Omental fat pad (tissue), 3 donors: ENCODE measurements at regions not wholly inside any gene's neighbourhood (a gene's known extent, or its start where the extent isn't known, plus 50 kb on each side); places are given as distances from the start of the nearest gene placed in this dataset.

Source experiments
- ATAC-seq: fragments of 150-250 bp; one replicate; pipeline ENCODE4 v1.9.1; 2016; ENCODE audit warnings: mild to moderate bottlenecking, moderate library complexity; ENCODE audit not compliant: low FRiP score
- DNase-seq: peaks from one replicate; pipeline ENCODE4 v3.0.0-alpha.2; 2019; ENCODE audit warnings: low spot score
- CTCF ChIP-seq, 3 donors: fragments of 450-650 bp; IDR thresholded peaks; one replicate each; pipeline ENCODE4 v1.5.1; 2016 to 2017; ENCODE audit warnings: antibody characterized with exemption in 3 of 3, mild to moderate bottlenecking in 3 of 3, moderate library complexity in 2 of 3

GRCh38 chr3:159855599-159856346 is 132.9 kb upstream of the IL12A start:
- no peak for DNase-seq
- ATAC-seq = no peak
- TF ChIP-seq CTCF (IDR thresholded peaks at IDR 0.05) = no peak

- ATAC-seq (no peak), DNase-seq (no peak)
- no peak for TF ChIP-seq CTCF (IDR thresholded peaks at IDR 0.05)
Observed at GRCh38 chr3:159856590-159857104, 132.0 kb upstream of the IL12A start.

GRCh38 chr3:159857840-159858239 is 130.8 kb upstream of the IL12A start:
- ATAC-seq (no peak), DNase-seq (no peak)
- TF ChIP-seq CTCF (IDR thresholded peaks at IDR 0.05) = no peak

GRCh38 chr3:159858650-159859049 is 130.0 kb upstream of the IL12A start:
- DNase-seq (no peak), ATAC-seq (no peak)
- no peak for TF ChIP-seq CTCF (IDR thresholded peaks at IDR 0.05)

GRCh38 chr3:159859424-159859823 is 129.2 kb upstream of the IL12A start:
- no peak for DNase-seq
- no peak for TF ChIP-seq CTCF (IDR thresholded peaks at IDR 0.05)
- ATAC-seq = no peak

GRCh38 chr3:159859836-159860235 is 128.8 kb upstream of the IL12A start:
- no peak for DNase-seq
- ATAC-seq = peak; percentile 15
- TF ChIP-seq CTCF (IDR thresholded peaks at IDR 0.05) = no peak
